ENCODE measurements at regions not wholly inside any gene's neighbourhood (a gene's known extent, or its start where the extent isn't known, plus 50 kb on each side); places are given as distances from the start of the nearest gene placed in this dataset.

DNA sequence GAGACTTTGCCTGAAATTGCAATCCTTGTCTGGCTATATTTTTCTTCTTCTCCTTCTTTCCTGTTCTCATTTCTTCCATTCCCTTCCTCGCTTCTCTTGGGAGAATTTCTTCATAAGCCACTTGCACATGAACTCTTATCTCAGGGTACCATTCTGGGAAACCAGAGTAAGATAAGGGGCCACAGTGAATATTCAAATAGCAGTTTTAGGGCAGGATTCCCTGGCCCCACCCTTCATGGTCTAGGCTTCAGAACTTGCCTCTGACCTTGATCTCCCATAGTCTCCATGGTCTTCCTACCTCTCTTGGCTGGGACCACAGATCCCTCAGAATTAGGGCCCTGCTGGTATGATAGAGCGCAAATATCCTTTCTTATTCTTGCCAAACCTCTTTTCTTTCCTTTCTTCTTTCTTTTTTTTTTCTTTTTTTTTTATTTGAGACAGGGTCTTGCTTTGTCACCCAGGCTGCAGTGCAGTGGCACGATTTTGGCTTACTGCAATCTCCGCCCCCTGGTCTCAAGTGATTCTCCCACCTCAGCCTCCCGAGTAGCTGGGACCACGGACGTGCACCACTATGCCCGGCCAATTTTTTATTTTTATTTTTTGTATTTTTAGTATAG is 123.0 kb upstream of the CITED2 start:
- Histone ChIP-seq H3K4me3 (ENCODE audit: low read depth, low read length, poor library complexity, severe bottlenecking) (no peak overlapping the region), H3K36me3 (ENCODE audit: insufficient read depth, low read length) (no peaks in the 10 kb centered on the region), H3K9me2 (ENCODE audit: low read depth, low read length) (no peaks in the 10 kb centered on the region), H3K27ac (ENCODE audit: low read depth, low read length, poor library complexity, severe bottlenecking) (no peak overlapping the region), H3F3A (ENCODE audit: insufficient read depth, low read length) (no peaks in the 10 kb centered on the region), H3K27me3 (ENCODE audit: insufficient read depth, low read length) (no peaks in the 10 kb centered on the region; the same call in 1 of the 2 replicates), H3K79me2 (ENCODE audit: insufficient read depth, low read length) (no peaks in the 10 kb centered on the region), H3K4me1 (ENCODE audit: insufficient read depth, low read length, severe bottlenecking) (no peaks in the 10 kb centered on the region), H3K9me3 (ENCODE audit: low read length) (no peaks in the 10 kb centered on the region), H3K4me2 (ENCODE audit: low read length) (no peak overlapping the region), H2AFZ (ENCODE audit: low read length) (no peak overlapping the region), H3K9ac (ENCODE audit: low read length) (no peak overlapping the region), H4K20me1 (ENCODE audit: insufficient read depth, low read length) (no peaks in the 10 kb centered on the region)
- TF ChIP-seq EZH2 (IDR thresholded peaks at IDR 0.05; ENCODE audit: borderline replicate concordance, low read length): no peak
- TF ChIP-seq, protein P1, sequence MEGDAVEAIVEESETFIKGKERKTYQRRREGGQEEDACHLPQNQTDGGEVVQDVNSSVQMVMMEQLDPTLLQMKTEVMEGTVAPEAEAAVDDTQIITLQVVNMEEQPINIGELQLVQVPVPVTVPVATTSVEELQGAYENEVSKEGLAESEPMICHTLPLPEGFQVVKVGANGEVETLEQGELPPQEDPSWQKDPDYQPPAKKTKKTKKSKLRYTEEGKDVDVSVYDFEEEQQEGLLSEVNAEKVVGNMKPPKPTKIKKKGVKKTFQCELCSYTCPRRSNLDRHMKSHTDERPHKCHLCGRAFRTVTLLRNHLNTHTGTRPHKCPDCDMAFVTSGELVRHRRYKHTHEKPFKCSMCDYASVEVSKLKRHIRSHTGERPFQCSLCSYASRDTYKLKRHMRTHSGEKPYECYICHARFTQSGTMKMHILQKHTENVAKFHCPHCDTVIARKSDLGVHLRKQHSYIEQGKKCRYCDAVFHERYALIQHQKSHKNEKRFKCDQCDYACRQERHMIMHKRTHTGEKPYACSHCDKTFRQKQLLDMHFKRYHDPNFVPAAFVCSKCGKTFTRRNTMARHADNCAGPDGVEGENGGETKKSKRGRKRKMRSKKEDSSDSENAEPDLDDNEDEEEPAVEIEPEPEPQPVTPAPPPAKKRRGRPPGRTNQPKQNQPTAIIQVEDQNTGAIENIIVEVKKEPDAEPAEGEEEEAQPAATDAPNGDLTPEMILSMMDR (IDR thresholded peaks at IDR 0.05; ENCODE audit: low read length): no peak

DNA sequence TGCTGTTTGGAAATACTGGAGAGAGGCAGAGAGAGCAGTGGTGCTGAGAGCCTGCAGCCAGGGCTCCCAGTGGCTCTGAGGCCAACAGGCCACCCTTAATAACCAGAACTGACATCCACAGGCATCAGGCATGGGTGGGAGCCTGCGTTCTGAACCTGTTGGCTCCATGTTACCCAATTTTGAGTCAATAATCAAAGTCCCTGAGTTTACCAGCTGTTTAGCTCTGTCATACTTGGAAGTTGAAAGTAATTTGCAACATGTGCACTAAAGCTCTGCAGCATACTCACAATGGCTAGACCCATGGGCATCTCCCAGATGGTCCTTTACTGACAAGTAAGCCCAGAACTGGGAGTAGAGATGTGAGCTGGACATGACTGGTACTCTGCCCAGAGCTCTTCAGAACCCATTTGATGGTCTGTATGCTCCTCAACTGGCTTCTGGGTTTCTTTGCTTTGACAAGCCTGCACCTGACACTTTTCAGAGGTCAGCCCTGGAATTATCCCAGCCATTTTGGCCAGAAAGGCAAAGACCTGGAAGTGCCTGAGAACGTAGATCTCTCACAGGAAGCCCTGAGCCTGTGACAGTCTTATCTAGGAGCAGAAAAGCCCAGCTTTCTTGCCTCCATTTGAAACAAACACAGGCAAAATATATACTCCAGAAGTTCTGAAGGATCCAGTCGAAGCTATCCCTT is 122.4 kb upstream of the CITED2 start:
- no peak overlapping the region for H2AFZ ChIP-seq (ENCODE audit: low read length)

GRCh38 chr6:139494376-139494990 is 120.0 kb upstream of the CITED2 start:
- no peaks in the 10 kb centered on the region for H3F3A ChIP-seq (ENCODE audit: insufficient read depth, low read length)
- no peak overlapping the region for H3K9ac ChIP-seq (ENCODE audit: low read length)
- no peak overlapping the region for H3K27ac ChIP-seq (ENCODE audit: low read depth, low read length, poor library complexity, severe bottlenecking)
- H4K20me1 ChIP-seq (ENCODE audit: insufficient read depth, low read length): no peaks in the 10 kb centered on the region
- no peaks in the 10 kb centered on the region for H3K9me2 ChIP-seq (ENCODE audit: low read depth, low read length)
- no peaks in the 10 kb centered on the region; the same call in 1 of the 2 replicates for H3K27me3 ChIP-seq (ENCODE audit: insufficient read depth, low read length)
- TF ChIP-seq EZH2 (IDR thresholded peaks at IDR 0.05; ENCODE audit: borderline replicate concordance, low read length): no peak
- TF ChIP-seq, protein P1 (IDR thresholded peaks at IDR 0.05; ENCODE audit: low read length): no peak
- no peak overlapping the region for H2AFZ ChIP-seq (ENCODE audit: low read length)
- no peaks in the 10 kb centered on the region for H3K36me3 ChIP-seq (ENCODE audit: insufficient read depth, low read length)
- H3K4me2 ChIP-seq (ENCODE audit: low read length): no peak overlapping the region
- no peaks in the 10 kb centered on the region for H3K9me3 ChIP-seq (ENCODE audit: low read length)
- H3K4me3 ChIP-seq (ENCODE audit: low read depth, low read length, poor library complexity, severe bottlenecking): no peak overlapping the region
- no peaks in the 10 kb centered on the region for H3K4me1 ChIP-seq (ENCODE audit: insufficient read depth, low read length, severe bottlenecking)
- H3K79me2 ChIP-seq (ENCODE audit: insufficient read depth, low read length): no peaks in the 10 kb centered on the region

More for the DNA sequence above, 122.4 kb upstream of the CITED2 start:
- Histone ChIP-seq H3F3A (ENCODE audit: insufficient read depth, low read length) (no peaks in the 10 kb centered on the region), H3K4me3 (ENCODE audit: low read depth, low read length, poor library complexity, severe bottlenecking) (no peak overlapping the region), H3K79me2 (ENCODE audit: insufficient read depth, low read length) (no peaks in the 10 kb centered on the region), H3K4me2 (ENCODE audit: low read length) (no peak overlapping the region), H3K27me3 (ENCODE audit: insufficient read depth, low read length) (no peaks in the 10 kb centered on the region; the same call in 1 of the 2 replicates), H3K9me2 (ENCODE audit: low read depth, low read length) (no peaks in the 10 kb centered on the region), H3K9me3 (ENCODE audit: low read length) (no peaks in the 10 kb centered on the region), H4K20me1 (ENCODE audit: insufficient read depth, low read length) (no peaks in the 10 kb centered on the region), H3K27ac (ENCODE audit: low read depth, low read length, poor library complexity, severe bottlenecking) (no peak overlapping the region), H3K9ac (ENCODE audit: low read length) (no peak overlapping the region), H3K4me1 (ENCODE audit: insufficient read depth, low read length, severe bottlenecking) (no peaks in the 10 kb centered on the region), H3K36me3 (ENCODE audit: insufficient read depth, low read length) (no peaks in the 10 kb centered on the region)
- TF ChIP-seq EZH2 (IDR thresholded peaks at IDR 0.05; ENCODE audit: borderline replicate concordance, low read length): no peak
- TF ChIP-seq, protein P1 (IDR thresholded peaks at IDR 0.05; ENCODE audit: low read length): no peak
